HG03442 (cell line): ENCODE measurements at regions not wholly inside any gene's neighbourhood (a gene's known extent, or its start where the extent isn't known, plus 50 kb on each side); places are given as distances from the start of the nearest gene placed in this dataset.

Experiments used
- ATAC-seq: cut with Tn5 transposase; IDR thresholded peaks from one replicate; pipeline ENCODE4 v1.9.1; 2021; ENCODE audit warnings: mild to moderate bottlenecking, moderate library complexity; ENCODE audit not compliant: unreplicated experiment

DNA sequence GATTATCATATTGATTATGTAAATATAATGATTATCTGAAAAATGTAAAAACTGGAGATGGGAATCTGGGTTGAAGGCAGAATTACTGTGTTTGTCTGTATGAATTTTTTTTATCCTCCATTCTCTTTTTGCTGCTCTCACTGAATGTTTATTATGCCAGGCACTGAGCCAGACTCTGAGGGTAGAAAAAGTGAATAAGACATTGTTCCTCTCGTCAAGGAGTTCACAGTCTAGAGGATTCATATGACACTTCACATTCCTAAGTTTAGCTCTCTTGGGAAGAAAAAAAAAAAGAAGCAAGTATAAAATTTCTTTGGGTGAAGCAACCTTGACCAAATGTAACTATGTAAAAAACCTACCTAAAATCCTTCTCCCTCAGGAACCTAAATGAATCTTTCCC lies 120.9 kb upstream of the LMO3 start:
- ATAC-seq = no peak

DNA sequence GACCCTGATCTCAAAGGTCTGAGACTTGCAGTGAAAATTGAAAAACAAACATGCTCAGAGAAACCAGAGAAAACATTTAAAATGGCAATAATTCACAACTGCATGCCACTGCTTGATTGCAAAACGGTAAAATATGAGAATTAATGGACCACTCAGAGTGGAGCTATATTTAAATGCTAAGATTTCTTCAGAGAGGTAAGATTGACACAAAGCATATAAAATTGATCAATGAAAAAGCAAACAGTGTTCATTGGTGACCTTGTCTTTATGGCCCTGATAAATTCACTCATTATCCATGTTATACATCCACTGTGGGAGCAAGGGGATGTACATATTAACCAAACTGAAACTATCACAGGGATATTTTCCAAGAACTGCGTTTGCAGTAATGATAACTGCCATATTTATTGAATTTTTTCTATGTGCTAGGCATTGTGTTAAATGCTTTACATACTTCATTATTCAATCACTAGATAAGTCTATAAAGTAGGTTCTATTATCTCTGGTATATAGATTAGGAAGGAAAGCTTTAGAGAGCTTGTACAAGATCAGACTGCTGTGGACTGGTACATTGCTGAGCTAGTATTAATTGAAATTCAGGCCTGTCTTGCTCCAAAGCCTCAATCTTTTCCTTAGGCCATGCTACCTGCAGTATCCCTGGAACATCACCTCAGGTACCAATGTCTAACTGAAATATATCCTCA lies 113.9 kb upstream of the LMO3 start:
- ATAC-seq = no peak

DNA sequence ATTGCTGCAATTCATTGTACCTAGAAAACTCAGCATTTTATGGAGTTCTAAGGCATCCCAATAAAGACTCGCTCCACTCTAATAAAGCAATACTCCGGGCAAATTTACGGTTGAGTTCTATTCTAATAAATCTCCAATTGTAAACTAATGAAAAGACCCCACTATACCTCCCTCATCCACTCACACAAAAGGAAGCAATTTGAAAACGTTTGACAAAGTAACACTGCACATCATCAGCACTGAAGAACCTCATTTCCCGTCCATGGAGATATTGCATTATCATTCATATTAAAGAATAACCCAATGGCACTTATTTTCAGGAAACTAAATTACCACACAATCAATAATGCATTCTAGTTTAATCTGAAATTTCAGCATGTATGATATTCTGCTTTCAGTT lies 111.0 kb upstream of the LMO3 start:
- no peak for ATAC-seq

DNA sequence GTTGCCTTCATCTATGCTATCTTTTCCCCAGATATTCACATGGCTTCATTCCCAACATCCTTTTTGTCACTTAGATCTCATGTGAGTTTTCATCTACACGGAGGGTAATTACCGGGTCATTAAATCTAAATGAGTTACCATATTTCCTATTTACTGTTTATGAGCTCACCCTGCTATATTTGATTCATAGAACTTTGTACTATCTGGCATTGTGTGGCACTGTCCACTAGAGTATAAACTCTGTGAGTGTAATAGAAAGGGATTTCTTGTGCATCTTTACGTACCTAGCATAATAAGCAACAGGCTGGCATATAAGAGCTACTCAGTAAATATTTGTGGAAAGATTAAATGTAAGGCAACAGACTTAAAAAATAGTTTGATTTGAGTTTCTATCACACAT lies 86.1 kb upstream of the LMO3 start:
- no peak for ATAC-seq

DNA sequence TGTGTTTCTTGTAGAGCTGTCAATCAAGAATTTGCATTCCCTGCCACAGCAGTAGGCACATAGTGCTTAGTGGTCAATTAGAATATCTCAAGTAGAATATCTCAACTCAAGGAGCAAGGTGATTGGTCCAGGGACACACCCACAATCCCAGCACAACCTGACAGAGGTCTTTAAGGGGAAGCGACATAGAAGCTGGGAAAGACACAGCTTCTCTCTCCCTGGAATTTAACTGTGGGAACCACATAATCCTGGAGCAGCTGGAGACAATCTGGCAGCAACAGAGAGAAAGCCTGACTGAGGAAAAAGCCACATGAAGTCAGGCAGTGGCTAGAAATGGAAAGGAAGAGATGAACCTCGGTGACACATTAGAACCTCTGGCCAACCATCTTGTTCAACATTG lies 85.7 kb upstream of the LMO3 start:
- no peak for ATAC-seq

DNA sequence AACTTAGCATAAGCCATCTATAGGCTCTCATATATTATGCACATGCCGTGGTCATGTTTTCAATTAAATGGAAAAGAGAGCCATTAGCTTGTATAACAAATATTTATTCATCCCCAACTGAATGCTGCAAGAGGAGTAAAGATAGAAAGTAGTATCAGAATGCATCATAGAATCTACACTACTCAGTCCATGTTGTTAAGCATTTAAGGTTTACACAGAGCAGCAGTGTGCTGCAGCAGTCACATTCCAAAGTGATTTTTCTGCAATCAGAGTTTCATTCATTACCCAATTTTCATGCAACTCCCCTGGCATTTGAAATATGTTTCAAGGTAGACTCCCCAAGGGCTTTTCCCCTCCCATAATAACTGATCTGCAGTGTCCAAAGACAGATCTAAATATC lies 82.2 kb upstream of the LMO3 start:
- ATAC-seq = no peak

DNA sequence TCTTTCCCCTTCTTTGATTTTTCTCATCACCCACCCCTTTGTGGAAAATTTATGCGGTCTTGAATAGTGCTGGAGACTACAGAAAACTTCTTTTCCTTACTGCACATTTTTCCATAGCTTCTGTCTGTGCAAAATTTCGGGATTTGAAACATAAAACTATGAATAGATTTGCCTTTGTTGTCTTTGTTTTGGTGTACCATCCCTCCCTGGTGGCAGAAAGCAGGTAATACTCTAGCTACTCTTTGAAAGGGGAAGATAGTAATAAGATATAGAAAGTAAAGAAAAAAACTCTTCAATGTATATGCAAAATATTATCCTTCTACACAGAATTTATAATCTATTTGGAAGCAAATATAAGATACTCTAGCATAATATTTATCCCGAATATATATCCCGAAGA lies 79.1 kb upstream of the LMO3 start:
- no peak for ATAC-seq

DNA sequence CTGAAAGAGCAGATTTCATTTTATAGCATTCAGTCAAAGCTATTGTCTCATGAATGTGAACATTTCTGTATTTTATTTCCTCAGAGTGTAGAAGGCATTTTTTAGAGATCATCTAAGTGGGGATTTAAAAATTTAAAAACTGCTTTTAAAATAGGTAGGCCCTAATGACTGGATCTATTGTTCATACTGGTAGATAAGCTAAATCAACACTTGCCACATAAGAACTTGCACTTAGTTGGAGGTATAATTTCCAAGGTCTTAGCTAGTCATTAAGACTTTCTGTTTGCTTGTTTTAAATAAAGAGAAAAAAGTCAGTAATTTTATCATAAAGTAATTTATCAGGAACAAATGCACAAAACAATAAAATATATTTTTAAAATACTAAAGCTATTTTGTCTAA lies 75.2 kb upstream of the LMO3 start:
- ATAC-seq = no peak

DNA sequence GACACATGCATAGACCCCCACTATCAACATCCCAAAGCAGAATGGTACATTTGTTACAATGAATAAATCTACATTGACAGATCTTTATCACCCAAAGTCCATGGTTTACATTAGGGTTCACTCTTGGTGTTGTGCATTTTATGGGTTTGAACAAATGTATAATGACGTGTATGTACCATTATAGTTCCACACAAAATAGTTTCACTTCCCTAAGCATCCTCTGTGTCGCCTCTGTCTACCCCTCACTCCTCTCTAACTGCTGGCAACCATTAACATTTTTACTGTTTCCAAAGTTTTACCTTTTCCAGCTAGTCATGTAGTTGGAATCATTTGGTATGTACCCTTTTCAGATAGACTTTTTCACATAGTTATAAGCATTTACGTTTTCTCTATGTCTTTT lies 69.5 kb upstream of the LMO3 start:
- no peak for ATAC-seq

DNA sequence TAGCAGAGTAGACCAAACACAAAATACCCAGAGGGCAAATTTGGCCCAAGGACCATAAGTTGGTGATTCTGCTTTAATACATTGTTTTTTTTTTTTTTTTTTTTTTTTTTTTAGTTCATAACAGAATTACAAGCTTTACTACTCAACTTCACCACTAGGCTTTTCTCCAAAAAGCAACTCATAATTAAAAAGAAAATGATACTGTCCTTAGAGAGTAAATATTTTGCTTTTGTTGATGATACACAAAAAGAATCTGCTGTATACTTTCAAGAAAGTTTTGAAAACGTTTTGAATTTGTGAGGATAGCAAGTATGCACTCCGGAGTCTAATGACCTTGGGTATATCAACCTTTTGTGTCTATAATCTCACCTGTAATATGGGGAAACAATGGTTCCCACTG lies 68.9 kb upstream of the LMO3 start:
- ATAC-seq = no peak

DNA sequence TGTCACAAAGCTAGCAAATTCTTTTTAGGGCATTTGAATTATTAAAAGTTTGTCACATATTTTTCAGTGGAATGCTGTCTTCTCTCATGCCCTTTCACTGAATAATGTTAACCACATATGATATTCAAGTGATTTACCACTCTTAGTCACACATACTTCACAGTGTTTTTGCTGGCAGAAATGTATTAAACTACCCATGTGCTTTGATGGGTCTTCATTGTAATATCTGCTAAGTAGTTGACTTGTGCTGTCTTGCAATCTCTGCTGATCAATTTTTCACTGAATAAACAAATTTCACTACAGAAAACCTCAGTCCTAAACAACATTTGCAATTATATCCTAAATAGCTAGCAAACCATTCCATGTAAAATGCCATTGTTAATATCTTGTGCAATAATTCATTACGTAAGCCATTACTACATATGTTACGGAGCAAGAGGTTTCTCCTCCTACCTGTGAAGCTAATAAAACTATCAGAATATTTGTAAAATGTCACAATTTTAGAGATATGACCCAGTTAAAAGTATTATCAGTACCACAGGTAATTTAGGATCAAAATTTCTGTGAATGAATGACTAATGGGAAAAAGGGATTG lies 64.6 kb upstream of the LMO3 start:
- no peak for ATAC-seq

DNA sequence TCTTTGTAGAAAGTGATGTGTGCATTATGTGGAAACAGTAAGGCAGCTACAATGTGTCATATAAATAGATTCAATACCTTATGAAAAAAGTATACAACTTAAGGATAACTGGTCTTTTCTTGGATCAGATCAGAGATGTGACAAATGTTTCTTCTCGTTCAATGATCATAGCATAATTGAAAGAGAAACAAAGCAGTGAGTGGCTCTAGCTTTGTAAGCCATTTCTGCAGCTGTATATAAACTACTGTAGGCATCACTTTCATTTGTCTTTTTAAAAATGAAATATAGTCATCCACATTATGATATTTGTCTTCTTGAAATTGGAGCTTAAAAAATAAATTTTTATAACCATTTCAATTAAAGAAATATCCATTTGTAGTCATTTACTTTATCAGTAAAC lies 63.8 kb upstream of the LMO3 start:
- no peak for ATAC-seq

DNA sequence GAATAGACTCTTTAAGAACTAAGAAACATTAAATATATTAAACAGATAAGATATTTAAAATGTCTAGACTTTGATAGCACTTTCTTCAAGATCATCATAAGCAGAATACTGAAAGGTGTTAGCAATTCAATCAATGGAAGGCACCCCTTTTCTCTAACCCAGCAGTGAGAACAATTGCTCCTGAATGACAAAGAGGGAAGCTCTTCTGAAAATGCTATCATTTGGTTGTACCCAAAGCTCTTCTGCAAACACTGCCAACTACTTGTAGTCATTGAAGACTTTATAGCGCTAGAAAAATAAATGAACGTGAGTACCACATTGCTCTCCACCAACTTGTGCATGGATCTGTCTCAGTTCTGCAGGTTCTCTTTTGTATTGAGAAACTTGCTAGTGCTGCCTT lies 62.2 kb upstream of the LMO3 start:
- ATAC-seq = no peak

DNA sequence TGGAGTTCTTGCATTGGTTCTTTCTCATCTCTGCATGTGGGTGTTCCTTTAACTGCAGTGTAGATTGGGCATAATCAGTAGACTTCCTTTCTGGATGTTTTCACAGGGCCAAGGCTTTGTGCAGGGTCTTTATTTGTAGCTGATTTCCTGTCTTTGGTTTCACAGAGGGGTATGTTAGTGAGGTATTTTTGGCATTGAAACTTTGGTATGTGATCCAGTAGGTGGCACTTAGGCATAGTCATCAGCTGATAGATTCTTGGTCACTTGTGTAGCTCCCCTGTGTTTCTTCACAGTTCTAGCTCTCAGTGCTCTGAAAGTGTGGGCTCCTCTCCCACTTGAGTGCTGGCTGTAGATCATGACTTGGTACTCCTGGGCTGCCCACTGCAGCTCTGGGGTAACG lies 52.7 kb upstream of the LMO3 start:
- ATAC-seq = no peak
